Activated CD8-positive, alpha-beta memory T cell treated with anti-CD3 and anti-CD28 coated beads for 24 hours (primary cell): ENCODE measurements at regions not wholly inside any gene's neighbourhood (a gene's known extent, or its start where the extent isn't known, plus 50 kb on each side); places are given as distances from the start of the nearest gene placed in this dataset.

Experiments used
- DNase-seq: peaks from one replicate; pipeline ENCODE4 v3.0.0-alpha.2; 2020

DNA sequence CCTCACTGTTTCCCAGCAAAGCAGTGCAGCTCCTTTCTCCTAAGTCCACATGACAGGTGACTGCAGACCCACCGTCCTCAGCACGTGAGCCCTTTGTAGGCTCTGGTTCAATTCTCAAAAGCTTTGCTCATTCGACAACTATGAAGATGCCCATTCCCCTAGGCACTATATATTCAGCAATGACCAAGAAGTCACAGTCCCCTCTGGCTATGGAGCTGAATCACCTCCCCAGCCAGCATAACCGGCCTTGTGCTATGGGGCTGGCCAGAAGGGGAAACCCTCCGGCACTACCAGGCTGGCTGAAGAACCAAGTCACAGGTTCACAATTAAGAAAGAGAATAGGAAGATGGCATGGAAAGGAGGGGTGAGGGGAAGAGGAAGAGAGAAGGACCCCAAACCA lies 139.7 kb downstream of the WSCD1 start:
- DNase-seq: no peak

DNA sequence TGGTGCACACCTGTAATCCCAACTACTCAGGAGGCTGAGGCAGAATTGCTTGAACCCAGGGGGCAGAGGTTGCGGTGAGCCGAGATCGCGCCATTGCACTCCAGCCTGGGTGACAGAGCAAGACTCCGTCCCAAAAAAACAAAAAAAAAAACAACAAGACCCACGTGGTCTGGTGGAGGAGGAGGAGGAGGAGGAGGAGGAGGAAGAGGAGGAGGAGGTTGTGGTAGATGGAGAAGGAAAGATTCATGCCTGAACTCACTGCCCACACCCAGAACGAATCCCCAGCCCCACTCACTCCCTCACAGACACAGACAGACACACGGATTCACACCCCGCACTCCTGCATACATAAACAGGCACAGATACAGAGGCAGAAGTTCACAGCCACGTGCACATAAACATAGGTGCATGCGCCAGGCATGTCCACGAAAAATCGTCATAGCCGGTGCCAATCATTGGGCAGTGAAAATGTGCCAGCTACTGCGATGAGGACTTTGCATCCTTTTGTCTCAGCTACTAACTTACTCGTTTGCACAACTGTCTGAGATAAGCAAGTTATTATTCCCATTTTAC lies 138.5 kb downstream of the WSCD1 start:
- DNase-seq: no peak

DNA sequence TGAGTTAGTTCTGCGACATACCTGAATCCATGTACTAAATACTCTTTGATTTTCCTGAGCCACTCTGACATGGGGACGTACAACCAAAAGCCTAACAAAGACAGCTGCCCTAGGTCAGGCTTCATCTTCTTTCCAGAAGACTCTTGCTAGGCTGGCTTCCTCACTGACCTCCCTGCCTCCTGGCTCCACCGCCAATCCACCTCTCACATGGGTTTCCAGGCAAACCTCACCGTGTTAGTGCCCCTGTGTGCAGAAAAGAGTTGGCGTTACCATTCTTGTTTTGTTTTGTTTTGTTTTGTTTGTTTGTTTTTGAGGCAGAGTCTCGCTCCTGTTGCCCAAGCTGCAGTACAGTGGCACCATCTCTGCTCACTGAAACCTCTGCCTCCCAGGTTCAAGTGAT lies 135.3 kb downstream of the WSCD1 start:
- DNase-seq: no peak

DNA sequence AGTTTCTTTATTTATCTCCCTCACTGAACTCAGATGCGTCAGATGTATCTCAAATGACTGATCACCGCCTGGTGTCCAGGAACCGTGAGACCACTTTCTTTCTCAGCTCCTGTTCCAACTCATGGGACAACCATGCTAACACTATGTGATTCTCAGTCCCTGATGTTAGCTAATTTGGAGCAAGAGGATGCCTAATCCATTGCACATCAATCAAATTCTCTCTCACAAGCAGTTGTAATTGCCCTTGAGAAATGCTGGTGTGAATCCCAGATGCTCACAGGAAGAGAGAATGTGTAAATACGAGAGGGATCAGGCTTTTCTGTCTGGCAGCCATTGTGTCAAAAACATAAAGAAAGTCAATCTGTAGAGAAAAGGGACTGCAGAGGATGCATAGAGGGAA lies 134.9 kb downstream of the WSCD1 start:
- no peak for DNase-seq

DNA sequence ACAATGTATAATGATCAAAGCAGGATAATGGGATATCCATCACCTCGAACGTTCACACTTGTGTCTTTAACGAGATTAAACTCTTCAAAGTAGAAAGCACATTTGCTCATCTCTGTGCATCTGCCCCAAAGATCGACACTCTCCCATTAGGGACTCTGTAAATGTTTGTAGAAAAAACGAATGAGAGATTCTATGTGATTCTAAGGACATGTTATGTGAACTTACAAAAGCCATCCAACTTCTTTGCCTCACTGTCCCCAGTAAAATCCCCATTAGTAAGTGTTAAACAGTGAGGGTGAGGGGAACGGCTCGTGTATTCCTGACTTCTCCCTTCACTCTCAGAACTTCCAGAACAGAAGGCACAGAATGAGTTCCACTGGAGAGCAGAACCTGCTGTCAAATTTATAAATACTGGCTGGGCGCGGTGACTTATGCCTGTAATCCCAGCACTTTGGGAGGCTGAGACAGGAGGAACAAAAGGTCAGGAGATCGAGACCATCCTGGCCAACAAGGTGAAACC lies 134.1 kb downstream of the WSCD1 start:
- no peak for DNase-seq

DNA sequence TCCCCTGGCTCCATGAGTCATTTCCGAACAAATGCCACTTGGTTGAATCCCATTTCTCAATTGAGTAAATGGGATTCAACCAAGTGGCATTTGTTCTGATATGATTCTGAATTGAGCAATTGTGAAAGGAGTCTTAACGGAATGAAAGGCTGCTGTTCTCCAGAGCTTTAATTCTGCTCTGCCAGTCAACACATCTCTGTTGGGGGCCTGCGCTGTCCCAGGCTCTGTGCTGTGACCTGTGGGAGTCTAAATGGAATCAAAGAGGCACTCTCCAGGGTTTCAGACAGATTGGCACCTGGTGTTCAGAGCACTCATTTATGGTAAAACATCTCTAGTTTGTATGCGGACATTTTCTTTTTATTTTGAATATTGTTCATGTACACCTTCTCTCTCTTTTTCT lies 126.2 kb downstream of the WSCD1 start:
- DNase-seq: no peak

DNA sequence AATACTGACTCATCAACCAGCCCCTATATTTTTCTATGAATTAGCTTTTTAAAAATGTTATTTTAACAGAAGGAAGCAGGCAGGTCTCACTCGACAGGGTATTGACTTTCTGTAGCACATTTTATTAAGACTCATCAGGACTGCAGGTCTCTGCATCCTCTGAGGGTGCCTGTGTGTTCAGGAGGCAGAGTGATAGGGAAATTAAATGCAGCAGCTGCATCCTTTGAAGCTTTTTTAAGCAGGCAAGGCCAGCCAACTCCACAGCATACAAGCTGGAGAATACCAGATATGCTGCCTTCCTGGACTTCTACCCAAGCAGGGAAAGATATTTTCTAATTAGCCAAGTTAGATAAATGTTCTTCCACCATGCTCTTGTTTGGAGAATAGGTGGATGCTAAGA lies 124.9 kb downstream of the WSCD1 start:
- DNase-seq: no peak

DNA sequence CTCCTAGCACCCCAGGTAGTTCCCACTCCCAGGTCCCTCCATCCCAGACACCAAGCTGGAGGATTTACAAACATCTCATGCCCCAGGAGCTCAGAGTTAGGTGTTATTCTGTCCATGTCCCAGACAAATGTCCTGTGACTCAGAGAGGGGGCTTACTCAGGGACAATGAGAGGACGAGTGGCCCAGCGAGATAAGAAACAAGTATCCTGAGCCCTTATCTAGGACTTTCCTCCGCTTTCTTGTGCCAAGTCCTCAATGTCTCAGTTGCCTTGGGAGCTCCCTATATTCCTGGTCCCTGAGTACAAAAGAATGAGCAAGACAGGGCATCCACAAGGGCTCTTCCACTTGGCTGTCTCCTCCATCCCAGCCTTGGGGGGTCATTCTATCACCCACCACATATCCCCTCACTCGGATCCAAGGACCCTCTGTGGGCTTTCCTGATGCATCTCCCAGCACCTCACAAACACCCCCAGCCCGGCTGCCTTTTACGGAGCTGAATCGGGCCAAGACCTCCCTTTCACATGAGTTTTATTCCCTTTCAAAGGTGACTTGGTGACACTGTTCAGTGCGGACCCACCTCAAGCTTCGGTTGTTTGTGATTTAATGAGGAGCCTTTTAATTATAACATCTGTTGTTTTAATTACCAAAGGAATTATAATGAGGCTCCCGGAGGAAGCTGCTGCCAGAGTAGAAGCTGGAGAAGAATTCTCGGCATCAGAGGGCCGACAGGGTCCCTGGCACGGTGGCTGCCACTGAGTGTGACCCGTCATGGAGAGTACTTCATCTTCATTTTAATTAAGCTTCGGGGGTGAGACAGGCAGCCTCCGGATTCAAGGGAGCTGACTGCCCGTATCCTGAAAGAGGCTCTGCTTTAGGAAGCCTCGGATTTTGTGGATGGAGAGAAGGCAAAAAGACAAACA lies 121.5 kb downstream of the WSCD1 start:
- no peak for DNase-seq

DNA sequence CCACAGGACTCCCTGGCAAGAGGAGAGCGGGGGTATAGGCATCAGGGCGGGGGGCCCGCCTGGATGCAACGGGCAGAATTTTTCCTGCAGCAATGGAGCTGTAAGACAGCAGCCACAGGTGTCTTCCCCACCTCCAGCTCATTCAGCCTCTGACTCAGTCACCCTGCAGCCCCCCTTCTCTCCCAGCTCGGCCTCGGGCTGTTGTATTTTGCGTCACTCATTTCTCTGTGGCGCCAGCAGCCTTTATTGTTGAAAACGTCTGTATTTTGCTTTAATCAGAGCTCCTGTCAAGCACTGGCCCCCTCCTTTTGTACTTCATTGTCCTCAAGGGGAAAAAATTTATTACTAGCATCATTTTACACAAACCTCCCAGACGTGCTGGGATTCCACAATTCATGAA lies 117.7 kb downstream of the WSCD1 start:
- no peak for DNase-seq

DNA sequence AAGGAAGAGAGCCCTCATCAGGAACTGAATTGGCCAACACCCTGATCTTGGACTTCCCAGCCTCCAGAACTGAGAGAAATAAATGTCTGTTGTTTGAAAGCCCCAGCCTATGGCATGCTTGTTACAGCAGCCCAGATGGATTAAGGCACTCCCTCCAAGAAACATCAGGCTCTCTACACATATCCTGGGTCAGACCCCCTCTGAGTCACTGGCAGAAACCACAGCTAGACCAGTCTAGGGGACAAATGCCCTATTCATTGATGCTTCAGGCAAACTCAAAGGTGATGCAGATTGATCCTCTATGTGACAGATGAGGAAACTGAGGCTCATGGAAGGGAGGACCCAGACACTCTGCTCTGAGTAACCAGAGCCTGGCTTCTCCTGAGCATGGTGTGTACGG lies 116.8 kb downstream of the WSCD1 start:
- DNase-seq: no peak

DNA sequence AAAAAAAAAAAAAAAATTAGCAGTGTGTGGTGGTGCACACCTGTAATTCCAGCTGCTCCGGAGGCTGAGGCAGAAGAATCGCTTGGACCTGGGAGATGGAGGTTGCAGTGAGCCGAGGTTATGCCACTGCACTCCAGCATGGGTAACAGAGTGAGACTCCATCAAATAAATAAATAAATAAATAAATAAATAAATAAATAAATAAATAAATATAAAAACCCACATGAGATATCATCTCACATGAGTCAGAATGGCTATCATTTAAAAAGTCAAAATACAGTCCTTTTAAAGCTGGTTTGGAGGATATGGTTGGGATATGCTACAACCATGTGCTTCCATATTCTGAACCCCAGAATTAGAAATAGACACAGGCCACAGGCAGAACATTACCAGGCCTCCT lies 114.3 kb downstream of the WSCD1 start:
- no peak for DNase-seq

DNA sequence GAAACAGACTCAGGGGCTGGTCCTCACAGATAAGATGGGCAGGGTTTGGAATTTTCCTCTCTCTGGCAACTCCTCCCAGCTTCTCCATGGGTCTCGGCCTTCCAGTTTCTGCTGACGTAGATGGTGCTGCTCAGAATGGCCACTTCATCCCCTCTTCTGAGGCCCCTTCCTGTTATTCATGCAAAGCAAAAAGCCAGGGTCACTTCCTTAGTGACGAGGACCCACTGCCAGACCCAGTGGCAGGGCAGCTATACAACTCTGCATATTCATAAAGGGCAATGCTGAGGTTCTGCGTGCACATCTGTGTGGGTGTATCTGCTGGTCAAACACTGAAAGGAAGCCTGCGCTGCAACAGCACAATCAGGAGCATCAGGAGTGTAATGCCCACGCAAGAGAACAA lies 108.8 kb downstream of the WSCD1 start:
- no peak for DNase-seq

DNA sequence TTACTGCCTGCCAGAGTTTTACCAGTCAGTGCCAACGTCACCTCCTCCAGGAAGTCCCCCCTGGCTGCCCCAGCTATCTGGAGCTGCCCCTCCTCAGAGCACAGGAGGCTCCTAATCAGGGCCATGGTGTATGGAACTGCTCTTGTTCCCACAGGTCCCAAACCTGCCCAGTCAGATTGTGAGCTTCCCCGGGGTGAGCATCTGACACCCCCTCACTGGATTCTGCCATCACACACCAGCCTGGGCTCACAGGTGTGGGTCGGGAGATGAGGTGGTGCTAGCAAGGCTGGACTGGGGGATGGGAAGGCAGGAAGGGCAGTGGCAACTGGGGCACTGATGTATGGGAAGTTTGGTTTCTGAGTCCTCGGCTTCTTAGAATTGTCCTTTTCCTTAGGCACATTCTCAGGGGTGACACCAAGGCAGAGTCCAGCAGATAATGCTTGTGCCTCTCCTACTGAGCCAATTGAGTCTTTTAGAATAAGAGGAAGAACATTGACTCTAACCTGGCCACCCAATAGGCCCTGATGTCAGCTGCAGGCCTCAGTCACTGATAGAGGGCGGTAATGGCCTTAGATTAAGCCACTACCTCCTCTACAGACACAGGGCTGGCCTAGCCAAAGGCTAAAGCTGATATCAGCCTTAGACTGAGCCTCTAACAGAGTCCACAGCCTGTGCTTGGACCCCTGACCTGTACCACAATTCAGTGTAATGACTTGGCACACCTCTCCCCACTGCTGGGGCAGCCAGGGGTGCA lies 107.9 kb downstream of the WSCD1 start:
- no peak for DNase-seq
